H4 (cell line): ENCODE measurements at regions not wholly inside any gene's neighbourhood (a gene's known extent, or its start where the extent isn't known, plus 50 kb on each side); places are given as distances from the start of the nearest gene placed in this dataset.

Experiments used
- DNase-seq: peaks from one replicate; pipeline ENCODE4 v3.0.0-alpha.2; 2015; ENCODE audit warnings: low spot score

DNA sequence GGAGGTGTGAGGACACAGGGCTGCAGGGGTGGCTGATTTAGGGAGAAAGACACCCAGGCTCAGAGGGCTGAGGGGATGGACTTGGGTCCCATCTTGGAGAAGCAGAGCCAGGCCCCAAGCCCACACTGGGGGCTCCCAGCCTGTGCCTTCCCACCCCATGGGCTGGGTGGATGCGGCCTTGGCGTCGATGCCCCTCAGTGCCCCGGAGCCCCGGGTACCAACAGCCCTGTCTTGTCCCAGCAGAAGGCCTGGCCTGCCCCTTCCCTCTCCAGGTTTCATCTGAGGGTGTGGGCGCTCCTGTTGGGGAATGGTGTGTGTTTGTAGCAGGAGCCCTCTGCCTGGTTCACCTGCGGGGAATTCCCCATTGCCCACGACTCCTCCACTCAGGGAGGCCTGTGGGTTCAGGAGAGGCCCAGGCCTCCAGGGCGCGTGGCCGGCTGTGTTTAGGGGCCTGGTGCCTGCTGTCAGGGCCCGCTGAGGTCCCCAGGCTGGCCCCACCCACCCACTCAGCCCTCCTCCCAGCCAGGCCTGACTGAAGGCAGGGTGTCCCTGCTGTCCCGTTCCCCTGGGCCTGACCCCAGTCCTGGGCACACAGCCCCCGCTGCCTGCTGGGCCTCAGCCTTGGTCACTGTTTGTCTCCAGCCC, 51.1 kb upstream of the BEGAIN start:
- DNase-seq: no peak

DNA sequence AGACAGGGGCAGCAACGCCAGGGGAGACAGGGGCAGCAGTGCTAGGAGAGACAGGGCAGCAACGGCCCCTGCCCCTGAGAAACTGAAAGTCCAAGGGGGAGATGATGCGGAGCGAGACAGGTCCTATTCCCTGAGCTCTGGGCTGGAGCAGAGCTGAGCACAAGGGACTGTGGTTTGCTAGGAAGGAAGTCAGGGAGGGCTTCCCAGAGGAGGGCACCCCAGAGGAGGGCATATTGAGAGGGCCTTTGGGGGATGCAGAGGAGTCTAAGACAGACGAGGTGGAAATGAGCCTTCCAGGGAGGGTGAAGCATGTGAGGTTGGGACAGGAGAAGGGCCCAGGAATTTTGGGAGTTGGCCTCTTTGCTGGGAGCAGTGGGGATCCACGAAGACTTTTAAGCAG, 52.1 kb upstream of the BEGAIN start:
- no peak for DNase-seq

GRCh38 chr14:100640471-100641273, 53.5 kb upstream of the BEGAIN start:
- DNase-seq: peak; percentile 93

DNA sequence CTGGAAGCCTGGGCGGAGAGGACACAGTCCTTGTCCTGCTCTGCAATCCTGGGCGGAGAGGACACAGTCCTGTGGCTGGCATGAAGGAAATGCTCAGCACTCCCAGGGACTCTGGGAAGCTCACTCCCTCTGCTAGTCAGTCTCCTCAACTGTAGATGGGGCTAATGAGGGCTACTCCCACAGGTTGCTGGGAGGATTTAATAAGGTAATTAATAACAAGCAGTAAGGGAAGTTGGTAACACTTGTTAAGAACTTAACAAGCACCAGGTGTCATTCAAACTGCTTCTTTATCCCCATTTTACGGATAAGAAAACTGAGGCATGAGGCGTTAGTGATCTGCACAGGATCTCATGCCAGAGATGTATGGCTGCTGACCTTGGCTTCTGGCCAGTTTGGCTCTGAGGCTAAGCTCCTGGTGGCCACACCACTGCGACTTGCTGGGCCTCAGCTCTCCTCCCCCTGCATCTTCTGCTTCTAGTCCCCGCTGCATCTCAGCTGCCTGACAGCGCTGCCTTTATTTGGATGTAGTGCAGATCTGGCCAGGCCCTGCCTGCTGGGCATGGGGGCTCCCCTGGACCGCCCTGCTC, 54.1 kb upstream of the BEGAIN start:
- DNase-seq: peak; percentile 25

DNA sequence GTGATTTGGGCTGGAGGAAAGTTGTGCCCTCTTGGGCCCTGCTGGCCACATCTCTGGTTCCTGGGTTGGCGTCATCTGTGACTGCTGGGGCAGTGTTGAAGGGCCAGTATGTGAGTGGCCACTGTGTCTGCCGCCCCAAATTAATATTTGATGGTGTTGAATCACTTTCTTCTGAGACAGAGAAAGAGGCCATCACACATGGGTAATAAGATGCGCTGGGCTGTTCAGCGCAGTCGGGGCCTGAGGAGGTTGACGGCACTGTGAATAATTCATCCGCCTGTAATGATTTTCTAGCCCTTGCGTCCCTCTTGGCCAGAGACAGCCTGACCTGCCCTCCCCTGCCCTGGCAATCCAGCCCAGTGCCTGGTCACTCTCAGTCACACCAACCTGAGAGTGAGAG, 56.2 kb upstream of the BEGAIN start:
- DNase-seq: no peak

- no peak for DNase-seq
Measured at GRCh38 chr14:100644383-100644782, 57.2 kb upstream of the BEGAIN start.

DNA sequence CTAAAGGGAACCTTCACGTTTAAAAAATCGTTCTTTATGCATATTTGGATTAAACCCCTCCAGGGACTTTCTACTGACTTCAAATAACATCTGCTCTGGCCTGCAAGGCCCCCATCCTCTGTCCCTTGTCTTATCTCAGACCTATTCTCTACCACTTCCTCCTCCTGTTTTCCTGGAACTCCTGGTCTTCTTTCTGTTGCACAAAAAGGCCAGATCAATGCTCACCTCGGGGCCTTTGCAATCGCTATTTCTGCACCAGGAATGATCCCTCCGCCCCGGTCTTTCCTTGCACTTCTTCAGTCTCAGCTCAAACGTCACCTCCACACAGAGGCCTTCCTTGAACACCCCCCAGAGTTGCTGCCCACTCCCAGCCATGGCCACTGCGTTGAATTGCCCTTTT, 57.6 kb upstream of the BEGAIN start:
- no peak for DNase-seq

DNA sequence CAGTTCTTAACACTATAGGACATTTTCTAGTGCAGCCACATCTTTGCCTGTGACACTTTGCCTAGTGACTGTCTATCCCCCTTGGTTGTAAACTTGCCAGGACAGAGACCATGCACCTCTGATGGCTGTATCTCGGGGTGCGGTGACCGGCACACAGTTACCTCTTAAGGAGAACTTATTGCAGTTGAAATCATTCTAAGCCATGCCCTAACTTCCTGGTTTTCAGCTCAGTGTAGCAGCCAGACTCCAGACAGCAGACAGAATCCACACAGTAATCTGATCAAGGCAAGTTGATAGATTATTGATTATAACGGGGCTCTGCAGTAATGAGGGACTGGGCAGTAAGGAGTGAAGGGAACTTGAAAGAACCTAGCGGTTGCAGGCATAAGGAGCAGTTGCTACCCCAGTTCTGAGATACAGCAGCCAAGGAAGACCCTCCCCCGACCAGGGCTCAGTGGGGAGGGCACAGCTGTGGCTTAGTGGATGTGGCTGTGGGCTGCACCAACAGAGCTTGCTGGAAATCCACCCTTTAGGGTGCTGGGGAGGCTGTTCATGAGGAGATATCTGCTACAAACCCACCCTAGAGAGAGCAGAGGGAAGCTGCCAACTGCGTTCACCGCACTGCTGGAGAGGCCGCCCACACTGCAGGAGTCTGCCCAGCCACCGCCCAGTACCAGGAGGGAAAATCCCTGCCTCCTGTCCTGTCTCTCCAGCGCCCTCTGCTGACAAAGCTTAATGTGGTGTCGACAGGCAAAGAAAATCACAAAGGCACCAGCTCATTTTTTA, 58.2 kb upstream of the BEGAIN start:
- DNase-seq: peak; percentile 81

DNA sequence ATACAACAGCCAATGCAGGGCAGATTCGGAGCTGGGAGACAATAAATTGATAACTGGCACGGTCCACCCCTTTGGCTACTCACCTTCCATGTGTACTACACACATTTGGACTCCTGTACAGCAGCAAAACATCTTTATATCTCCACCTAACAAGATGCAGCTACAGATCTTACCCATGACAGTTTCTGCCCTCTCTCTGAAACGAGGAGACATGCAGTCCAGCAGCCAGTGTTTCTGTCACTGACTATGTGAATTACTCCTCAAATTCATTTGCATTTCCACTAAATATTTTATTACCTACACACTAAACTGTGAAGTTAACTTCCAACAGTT, 58.7 kb upstream of the BEGAIN start:
- no peak for DNase-seq

- no peak for DNase-seq
Measured at GRCh38 chr14:100648474-100649172, 61.4 kb upstream of the BEGAIN start.

- no peak for DNase-seq
Measured at GRCh38 chr14:100649173-100649519, 61.9 kb upstream of the BEGAIN start.

DNA sequence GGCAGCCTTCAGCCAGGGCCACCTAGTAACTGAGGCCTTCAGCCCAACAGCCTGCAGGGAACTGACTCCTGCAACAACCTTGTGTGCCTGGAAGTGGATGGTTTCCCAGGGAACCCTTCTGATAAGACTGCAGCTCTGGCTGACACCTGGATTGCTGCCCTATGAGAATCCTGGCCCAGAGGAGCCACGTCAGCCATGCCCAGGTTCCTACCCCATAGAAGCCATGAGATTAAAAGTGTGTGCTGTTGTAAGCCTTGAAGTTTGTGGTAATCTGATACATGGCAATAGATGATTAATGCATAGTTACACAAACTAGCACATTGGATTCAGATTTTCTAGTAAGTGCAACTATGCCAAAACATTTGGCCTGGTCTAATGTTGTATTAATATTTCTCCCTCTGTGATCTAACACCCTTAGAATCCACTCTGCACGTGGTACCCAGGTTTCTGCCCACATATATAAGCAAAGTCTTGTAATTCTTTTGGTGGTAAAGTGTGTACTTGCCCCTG, 64.8 kb upstream of the BEGAIN start:
- DNase-seq: no peak

DNA sequence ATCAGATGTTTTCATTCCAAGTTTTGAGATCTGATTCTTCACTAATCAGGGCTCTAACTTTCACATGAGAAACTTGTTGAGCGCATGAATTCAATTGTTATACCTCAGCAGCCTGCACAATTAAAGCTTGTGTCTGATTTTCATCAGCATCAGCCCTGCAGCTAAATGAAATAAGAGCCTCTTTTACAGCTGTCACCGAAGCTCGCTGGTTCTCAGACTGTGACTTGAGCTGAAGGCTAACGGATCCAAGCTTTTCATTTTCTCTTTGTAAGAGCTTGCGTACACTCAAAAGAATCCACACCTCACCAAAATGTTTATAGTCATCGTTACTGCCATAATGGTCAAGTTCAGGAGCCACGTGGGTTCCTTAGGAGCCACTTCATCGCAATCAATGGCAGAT, 65.5 kb upstream of the BEGAIN start:
- DNase-seq: no peak

DNA sequence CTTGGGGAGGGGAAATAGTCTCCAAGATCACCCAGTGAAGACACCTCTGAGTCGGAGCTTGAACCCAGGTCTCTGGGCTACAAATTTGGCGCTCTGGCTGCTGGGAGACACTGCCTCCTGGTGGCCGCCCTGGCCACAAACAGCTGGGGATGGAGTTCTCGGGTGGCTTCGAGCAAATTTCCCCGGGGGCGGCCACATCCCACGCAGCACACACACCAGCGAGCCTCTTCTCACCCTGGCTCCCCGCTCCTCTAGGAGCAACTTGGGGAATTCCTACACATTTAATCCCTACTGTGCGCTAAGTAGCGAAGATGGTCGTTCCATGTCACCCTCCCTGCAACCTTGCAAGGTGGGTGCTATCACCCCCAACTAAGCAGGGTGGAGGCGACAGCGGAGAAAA, 66.2 kb upstream of the BEGAIN start:
- DNase-seq: no peak

DNA sequence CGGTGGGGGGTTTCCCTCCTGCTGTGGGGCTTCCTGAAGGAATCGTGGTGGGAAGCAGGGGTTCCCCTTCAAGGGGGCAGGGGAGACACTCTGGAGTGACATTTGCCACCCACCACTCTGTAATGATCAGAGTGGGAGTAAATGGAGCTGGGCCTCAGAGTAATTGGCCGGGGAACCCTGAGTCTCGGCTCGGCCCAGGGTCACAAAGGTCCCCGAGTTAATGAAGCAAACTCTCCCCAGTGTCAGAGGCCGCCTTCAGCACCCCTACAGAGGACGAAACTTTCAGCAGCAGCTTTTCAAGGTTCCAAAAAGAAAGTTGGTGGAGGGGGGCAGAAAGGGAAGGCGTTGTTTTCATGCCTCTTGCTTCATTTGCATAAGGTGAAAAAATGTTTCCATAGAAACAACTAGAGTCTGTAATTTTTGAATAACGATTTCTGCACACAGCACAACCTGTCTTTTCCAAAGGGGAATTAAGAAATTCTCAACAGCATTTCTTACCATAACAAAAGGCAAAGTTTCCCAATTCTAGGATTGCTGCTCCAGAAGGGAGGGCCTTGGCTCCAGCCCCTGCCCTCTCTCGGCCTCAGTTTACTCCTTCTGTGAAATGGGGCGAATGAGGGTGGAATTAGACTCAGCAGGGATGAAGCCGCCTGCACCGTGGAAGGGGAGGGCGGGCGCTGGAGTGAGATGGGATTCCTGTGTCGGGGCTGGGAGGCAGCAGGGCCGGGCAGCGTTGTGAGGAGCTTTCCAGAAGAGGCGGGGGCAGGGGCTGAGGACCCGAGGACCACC, 67.0 kb upstream of the BEGAIN start:
- no peak for DNase-seq

DNA sequence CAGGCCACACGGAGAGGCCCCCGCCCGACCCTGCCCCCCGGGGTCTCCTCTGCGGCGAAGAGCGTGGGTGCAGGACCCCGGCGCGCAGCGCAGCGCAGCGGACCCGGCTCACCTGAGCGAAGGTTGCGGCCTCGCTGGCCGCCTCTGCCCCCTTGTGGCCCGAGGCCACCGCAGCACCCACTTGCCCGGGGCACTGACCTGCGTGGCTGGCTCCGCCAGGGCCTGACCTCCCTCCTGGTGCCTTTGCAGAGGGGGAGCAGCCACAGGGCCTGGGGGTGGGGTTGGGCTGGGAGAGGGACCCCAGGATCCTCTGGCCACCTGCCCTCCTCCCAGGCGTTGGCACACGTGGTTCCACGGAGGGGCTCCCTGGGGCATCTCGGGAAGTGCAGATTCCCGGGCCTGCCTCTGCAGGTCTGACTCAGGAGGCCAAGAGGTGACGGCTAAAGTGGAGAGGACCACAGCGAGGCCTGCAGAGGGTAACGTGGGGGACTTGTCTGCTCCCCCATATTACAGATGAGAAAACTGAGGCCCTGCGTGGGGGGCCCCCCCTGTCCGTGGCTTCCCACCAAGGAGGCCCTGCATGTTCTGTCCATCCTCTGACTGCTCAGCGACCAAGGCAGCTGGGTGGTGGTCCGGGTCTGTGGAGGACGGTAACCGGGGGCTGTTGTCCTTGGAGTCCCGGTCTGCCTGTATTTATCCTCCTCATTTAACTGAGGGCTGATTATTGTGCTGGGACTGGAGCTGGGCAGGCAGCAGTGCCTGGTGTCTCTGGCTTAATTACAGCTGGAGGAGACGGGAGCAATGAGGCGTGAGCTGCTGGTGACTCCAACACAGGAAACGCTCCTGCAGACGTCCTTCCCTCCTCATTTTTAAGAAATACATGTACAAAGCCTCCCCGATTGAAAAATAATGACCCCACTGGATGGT, 67.9 kb upstream of the BEGAIN start:
- DNase-seq: no peak

GRCh38 chr14:100655741-100656085, 68.5 kb upstream of the BEGAIN start:
- DNase-seq: no peak

DNA sequence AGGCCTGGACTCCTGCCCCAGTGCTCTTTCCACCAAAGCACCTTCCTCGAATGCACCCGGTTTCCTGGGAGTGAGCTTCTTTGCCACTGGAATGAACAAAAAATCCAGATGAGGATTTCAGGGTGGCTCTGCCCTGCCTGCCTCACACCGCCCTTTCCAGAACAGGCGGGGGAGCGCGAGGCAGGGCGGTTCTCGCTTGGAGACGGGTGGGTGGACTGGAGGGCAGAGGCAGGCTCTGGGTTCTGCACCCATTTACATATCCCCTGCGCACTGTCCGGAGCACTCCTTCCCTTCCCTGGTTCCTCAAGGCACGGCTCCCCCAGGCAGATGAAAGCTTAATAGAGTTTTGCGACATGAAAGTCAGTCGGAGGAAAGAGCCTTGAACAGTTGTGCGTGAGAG, 69.7 kb upstream of the DLK1 start:
- DNase-seq: no peak

DNA sequence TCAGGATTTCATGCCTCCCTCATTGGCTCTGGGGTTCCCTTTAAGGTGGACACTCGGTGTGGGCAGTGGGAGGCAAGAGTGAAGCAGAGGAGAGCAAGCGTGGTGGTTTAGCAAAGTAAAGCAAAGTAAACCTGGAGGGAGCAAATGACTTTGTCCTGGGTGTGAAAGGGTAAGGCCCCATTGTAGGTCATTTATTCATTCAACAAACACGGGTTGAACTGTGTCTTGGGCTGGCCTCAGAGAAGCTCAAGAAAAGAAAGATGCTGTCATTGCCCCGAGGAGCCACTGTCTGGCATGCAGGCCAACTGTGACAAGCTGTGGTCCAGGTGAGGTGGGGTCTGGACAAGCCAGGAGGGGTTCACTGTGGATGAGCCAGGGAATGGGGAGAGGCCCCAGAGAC, 68.9 kb upstream of the DLK1 start:
- no peak for DNase-seq
